Activated B cell treated with CpG ODN at 0.5 μM for 24 hours (primary cell): ENCODE measurements at regions not wholly inside any gene's neighbourhood (a gene's known extent, or its start where the extent isn't known, plus 50 kb on each side); places are given as distances from the start of the nearest gene placed in this dataset.

Experiments used
- ATAC-seq: fragments of 200-7000 bp; cut with Tn5 transposase; one replicate; pipeline ENCODE4 v1.10.0; 2021; ENCODE audit warnings: low read depth, mild to moderate bottlenecking, moderate library complexity
- CTCF ChIA-PET: fragments of 350-600 bp; sonication (Branson Sonifier 250); formaldehyde crosslinking; loops from one replicate; lab custom pipeline; 2021; ENCODE audit warnings: antibody characterized with exemption; lab: Charles Lee
- POLR2A ChIA-PET: fragments of 350-600 bp; sonication (Branson Sonifier 250); formaldehyde crosslinking; loops from one replicate; lab custom pipeline; 2021; ENCODE audit warnings: antibody characterized with exemption; lab: Charles Lee
- DNase-seq: peaks from one replicate; pipeline ENCODE4 v3.0.0; 2022
- H3K27ac Mint-ChIP-seq: one replicate; pipeline ENCODE4 v1.8.0; 2020; ENCODE audit warnings: mixed read lengths
- H3K27me3 Mint-ChIP-seq: one replicate; pipeline ENCODE4 v1.8.0; 2021; ENCODE audit warnings: mixed read lengths
- H3K36me3 Mint-ChIP-seq: one replicate; pipeline ENCODE4 v1.8.0; 2021; ENCODE audit warnings: low read depth, mixed read lengths
- H3K4me1 Mint-ChIP-seq: one replicate; pipeline ENCODE4 v1.8.0; 2021; ENCODE audit warnings: mixed read lengths
- H3K4me3 Mint-ChIP-seq: one replicate; pipeline ENCODE4 v1.8.0; 2020; ENCODE audit warnings: mild to moderate bottlenecking, mixed read lengths
- H3K9me3 Mint-ChIP-seq: one replicate; pipeline ENCODE4 v1.8.0; 2020; ENCODE audit warnings: mixed read lengths
- CTCF ChIP-seq: fragments of 200-600 bp; IDR thresholded peaks from one replicate; pipeline ENCODE4 v1.8.0; 2022; ENCODE audit warnings: antibody characterized with exemption, mild to moderate bottlenecking
- intact Hi-C: fragments of 100-400 bp; cut with micrococcal nuclease; formaldehyde crosslinking; loops from one replicate; pipeline ENCODE4 v1.15.1; 2024

- intact Hi-C loops: no loop called here
- ATAC-seq (no peak), DNase-seq (no peak)
- H3K27me3 Mint-ChIP-seq: peaks cover 4% of the 10 kb centered on the region
- no peak overlapping the region for H3K4me3 Mint-ChIP-seq
- H3K27ac Mint-ChIP-seq: no peak overlapping the region
- H3K36me3 Mint-ChIP-seq: no peaks in the 10 kb centered on the region
- POLR2A ChIA-PET: interaction anchor here (0.7 kb wide), 1 partner anchor 1139 kb away, joined by 3 read pairs; no protein-coding TSS in a partner anchor
- CTCF ChIA-PET: no interaction called here
- TF ChIP-seq CTCF: no peak
- no peaks in the 10 kb centered on the region for H3K4me1 Mint-ChIP-seq
- peaks cover under 1% of the 10 kb centered on the region for H3K9me3 Mint-ChIP-seq
Observed at GRCh38 chr5:39484673-39485072, 59.9 kb upstream of the DAB2 start.

- H3K36me3 Mint-ChIP-seq: no peaks in the 10 kb centered on the region
- H3K27ac Mint-ChIP-seq: no peak overlapping the region
- ChIA-PET POLR2A (no interaction called here), CTCF (no interaction called here)
- H3K27me3 Mint-ChIP-seq: peaks cover 4% of the 10 kb centered on the region
- no peaks in the 10 kb centered on the region for H3K9me3 Mint-ChIP-seq
- TF ChIP-seq CTCF: no peak
- no peak for DNase-seq
- intact Hi-C loops: no loop called here
- ATAC-seq: no peak
- H3K4me3 Mint-ChIP-seq: no peak overlapping the region
- H3K4me1 Mint-ChIP-seq: no peaks in the 10 kb centered on the region
Observed at GRCh38 chr5:39482098-39482497, 57.3 kb upstream of the DAB2 start.

- DNase-seq (no peak), ATAC-seq (no peak)
- peaks cover 4% of the 10 kb centered on the region for H3K27me3 Mint-ChIP-seq
- H3K4me3 Mint-ChIP-seq: no peak overlapping the region
- no peaks in the 10 kb centered on the region for H3K9me3 Mint-ChIP-seq
- intact Hi-C loops: no loop called here
- H3K4me1 Mint-ChIP-seq: no peaks in the 10 kb centered on the region
- H3K36me3 Mint-ChIP-seq: no peaks in the 10 kb centered on the region
- no peak overlapping the region for H3K27ac Mint-ChIP-seq
- CTCF ChIA-PET: no interaction called here
- TF ChIP-seq CTCF: no peak
- POLR2A ChIA-PET: no interaction called here
Observed at GRCh38 chr5:39479537-39479936, 54.8 kb upstream of the DAB2 start.

GRCh38 chr5:39478863-39479262 is 54.1 kb upstream of the DAB2 start:
- no peak for TF ChIP-seq CTCF
- intact Hi-C loops: no loop called here
- Mint-ChIP-seq H3K27me3 (peaks cover 2% of the 10 kb centered on the region), H3K9me3 (no peaks in the 10 kb centered on the region), H3K27ac (no peak overlapping the region), H3K4me1 (no peaks in the 10 kb centered on the region), H3K36me3 (no peaks in the 10 kb centered on the region), H3K4me3 (no peak overlapping the region)
- ChIA-PET CTCF (no interaction called here), POLR2A (no interaction called here)
- DNase-seq: no peak
- no peak for ATAC-seq

- CTCF ChIA-PET: no interaction called here
- Mint-ChIP-seq H3K27me3 (peaks cover 3% of the 10 kb centered on the region), H3K36me3 (no peaks in the 10 kb centered on the region), H3K4me3 (no peak overlapping the region), H3K27ac (no peak overlapping the region), H3K4me1 (no peaks in the 10 kb centered on the region), H3K9me3 (no peaks in the 10 kb centered on the region)
- intact Hi-C loops: no loop called here
- POLR2A ChIA-PET: no interaction called here
- no peak for ATAC-seq
- no peak for TF ChIP-seq CTCF
- no peak for DNase-seq
Observed at GRCh38 chr5:39476843-39477220, 52.1 kb upstream of the DAB2 start.
